Neutrophil (primary cell): ENCODE measurements at regions not wholly inside any gene's neighbourhood (a gene's known extent, or its start where the extent isn't known, plus 50 kb on each side); places are given as distances from the start of the nearest gene placed in this dataset.

ENCODE experiments used
- H3K27ac ChIP-seq: fragments of 200-600 bp; sonication (generic); 2 replicates; pipeline ENCODE4 v1.5.1; 2016; ENCODE audit warnings: mild to moderate bottlenecking, moderate library complexity
- H3K27me3 ChIP-seq: fragments of 200-600 bp; sonication (generic); 2 replicates; pipeline ENCODE4 v1.6.0; 2016; ENCODE audit warnings: mild to moderate bottlenecking
- H3K36me3 ChIP-seq: fragments of 200-600 bp; sonication (generic); 2 replicates; pipeline ENCODE4 v1.5.1; 2017
- H3K4me1 ChIP-seq, 2 experiments: fragments of 200-600 bp in 1 of 2; sonication (generic) in 1 of 2; 1 replicate in 1 of 2; 2 replicates in 1 of 2; pipeline versions ENCODE4 v1.5.1 to v1.6.1; 2013 to 2016; ENCODE audit warnings: low read depth in 1 of 2, low read length in 1 of 2, mild to moderate bottlenecking in 1 of 2, moderate library complexity in 1 of 2; ENCODE audit not compliant: control insufficient read depth in 1 of 2, insufficient read depth in 1 of 2
- H3K4me3 ChIP-seq, 2 experiments: fragments of 200-600 bp in 1 of 2; sonication (generic) in 1 of 2; 1 replicate in 1 of 2; 2 replicates in 1 of 2; pipeline ENCODE4 v1.5.1; 2013 to 2016; ENCODE audit warnings: low read depth in 1 of 2, low read length in 1 of 2, mild to moderate bottlenecking in 1 of 2, moderate library complexity in 1 of 2
- H3K9me3 ChIP-seq: fragments of 200-600 bp; sonication (generic); 2 replicates; pipeline ENCODE4 v1.5.1; 2016
- CTCF ChIP-seq: fragments of 200-600 bp; sonication (generic); IDR thresholded peaks from 2 replicates; pipeline ENCODE4 v1.5.1; 2016; ENCODE audit warnings: antibody characterized with exemption

- Histone ChIP-seq H3K27ac (no peak overlapping the region), H3K4me1 (no peaks in the 10 kb centered on the region), H3K36me3 (no peaks in the 10 kb centered on the region), H3K9me3 (no peaks in the 10 kb centered on the region), H3K27me3 (no peaks in the 10 kb centered on the region), H3K4me3 (no peak overlapping the region)
- TF ChIP-seq CTCF = no peak
Measured at GRCh38 chr20:12399110-12399836, 481.6 kb downstream of the BTBD3 start.

- TF ChIP-seq CTCF = no peak
- Histone ChIP-seq H3K27ac (no peak overlapping the region), H3K4me1 (no peaks in the 10 kb centered on the region), H3K27me3 (no peaks in the 10 kb centered on the region), H3K9me3 (no peaks in the 10 kb centered on the region), H3K36me3 (no peaks in the 10 kb centered on the region), H3K4me3 (no peak overlapping the region)
Measured at GRCh38 chr20:12404941-12405340, 487.2 kb downstream of the BTBD3 start.

GRCh38 chr20:12406978-12407377 lies 489.3 kb downstream of the BTBD3 start:
- no peaks in the 10 kb centered on the region for H3K4me1 ChIP-seq
- H3K9me3 ChIP-seq = no peaks in the 10 kb centered on the region
- H3K4me3 ChIP-seq = no peak overlapping the region
- no peak overlapping the region for H3K27ac ChIP-seq
- no peak for TF ChIP-seq CTCF
- no peaks in the 10 kb centered on the region for H3K36me3 ChIP-seq
- no peaks in the 10 kb centered on the region for H3K27me3 ChIP-seq

GRCh38 chr20:12409501-12409900 lies 491.8 kb downstream of the BTBD3 start:
- Histone ChIP-seq H3K36me3 (no peaks in the 10 kb centered on the region), H3K27me3 (no peaks in the 10 kb centered on the region), H3K4me3 (no peak overlapping the region), H3K9me3 (no peaks in the 10 kb centered on the region), H3K4me1 (no peaks in the 10 kb centered on the region), H3K27ac (no peak overlapping the region)
- no peak for TF ChIP-seq CTCF

GRCh38 chr20:12410783-12411182 lies 493.1 kb downstream of the BTBD3 start:
- H3K4me1 ChIP-seq = no peaks in the 10 kb centered on the region
- H3K4me3 ChIP-seq = no peak overlapping the region
- TF ChIP-seq CTCF = no peak
- H3K27ac ChIP-seq = no peak overlapping the region
- no peaks in the 10 kb centered on the region for H3K9me3 ChIP-seq
- no peaks in the 10 kb centered on the region for H3K27me3 ChIP-seq
- no peaks in the 10 kb centered on the region for H3K36me3 ChIP-seq
